ENCODE measurements at regions not wholly inside any gene's neighbourhood (a gene's known extent, or its start where the extent isn't known, plus 50 kb on each side); places are given as distances from the start of the nearest gene placed in this dataset.

- peak; percentile 63 for TF ChIP-seq CTCF (IDR thresholded peaks at IDR 0.05; ENCODE audit: low read depth, low read length, poor library complexity, severe bottlenecking)
- no peak for TF ChIP-seq EZH2phosphoT487 (IDR thresholded peaks at IDR 0.05; ENCODE audit: borderline replicate concordance, low read length)
These were observed 101.9 kb upstream of the RAB12 start for GRCh38 chr18:8507361-8507760.

All from DOHH2 (cell line).